ENCODE measurements at regions not wholly inside any gene's neighbourhood (a gene's known extent, or its start where the extent isn't known, plus 50 kb on each side); places are given as distances from the start of the nearest gene placed in this dataset.

- TF ChIP-seq ZC3H10 (CRISPR knock-in tag; IDR thresholded peaks at IDR 0.05) (no peak), ZNF565 (CRISPR knock-in tag; conservative IDR thresholded peaks at IDR 0.05; ENCODE audit: low read depth) (no peak), ISL1 (CRISPR knock-in tag; IDR thresholded peaks at IDR 0.05) (no peak), CREB5 (CRISPR knock-in tag; IDR thresholded peaks at IDR 0.05; ENCODE audit: low read depth) (no peak), TCF4 (CRISPR knock-in tag; IDR thresholded peaks at IDR 0.05; ENCODE audit: borderline replicate concordance) (no peak), PPARA (CRISPR knock-in tag; IDR thresholded peaks at IDR 0.05; ENCODE audit: borderline replicate concordance) (no peak), OSR1 (CRISPR knock-in tag; IDR thresholded peaks at IDR 0.05) (no peak), BACH2 (CRISPR knock-in tag; IDR thresholded peaks at IDR 0.05; ENCODE audit: borderline replicate concordance) (no peak), POU6F1 (CRISPR knock-in tag; IDR thresholded peaks at IDR 0.05; ENCODE audit: borderline replicate concordance, low read depth) (no peak), ARNTL (CRISPR knock-in tag; IDR thresholded peaks at IDR 0.05; ENCODE audit: borderline replicate concordance, low read depth) (no peak)
- TF ChIP-seq, protein P1, sequence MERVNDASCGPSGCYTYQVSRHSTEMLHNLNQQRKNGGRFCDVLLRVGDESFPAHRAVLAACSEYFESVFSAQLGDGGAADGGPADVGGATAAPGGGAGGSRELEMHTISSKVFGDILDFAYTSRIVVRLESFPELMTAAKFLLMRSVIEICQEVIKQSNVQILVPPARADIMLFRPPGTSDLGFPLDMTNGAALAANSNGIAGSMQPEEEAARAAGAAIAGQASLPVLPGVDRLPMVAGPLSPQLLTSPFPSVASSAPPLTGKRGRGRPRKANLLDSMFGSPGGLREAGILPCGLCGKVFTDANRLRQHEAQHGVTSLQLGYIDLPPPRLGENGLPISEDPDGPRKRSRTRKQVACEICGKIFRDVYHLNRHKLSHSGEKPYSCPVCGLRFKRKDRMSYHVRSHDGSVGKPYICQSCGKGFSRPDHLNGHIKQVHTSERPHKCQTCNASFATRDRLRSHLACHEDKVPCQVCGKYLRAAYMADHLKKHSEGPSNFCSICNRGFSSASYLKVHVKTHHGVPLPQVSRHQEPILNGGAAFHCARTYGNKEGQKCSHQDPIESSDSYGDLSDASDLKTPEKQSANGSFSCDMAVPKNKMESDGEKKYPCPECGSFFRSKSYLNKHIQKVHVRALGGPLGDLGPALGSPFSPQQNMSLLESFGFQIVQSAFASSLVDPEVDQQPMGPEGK (CRISPR knock-in tag; IDR thresholded peaks at IDR 0.05; ENCODE audit: borderline replicate concordance): no peak
These were observed 1563.6 kb downstream of the OLFM4 start for GRCh38 chr13:54592201-54592600.
